PFSK-1 (cell line): ENCODE measurements at regions not wholly inside any gene's neighbourhood (a gene's known extent, or its start where the extent isn't known, plus 50 kb on each side); places are given as distances from the start of the nearest gene placed in this dataset.

Experiments
- FOXP2 ChIP-seq: optimal IDR thresholded peaks from 2 replicates; pipeline ENCODE3; 2011; ENCODE audit warnings: borderline replicate concordance, control low read depth, inconsistent platforms; ENCODE audit not compliant: insufficient read depth; ENCODE audit errors: extremely low read length, extremely low read depth
- POLR2AphosphoS5 ChIP-seq: IDR thresholded peaks from 2 replicates; pipeline ENCODE4 v1.6.1; 2012; ENCODE audit warnings: low read depth, mild to moderate bottlenecking, control low read depth, low read length, moderate library complexity
- REST ChIP-seq, 2 experiments: IDR thresholded peaks; 2 replicates each; pipeline versions ENCODE4 v1.6.1 to v1.8.0; 2011 to 2012; ENCODE audit warnings: low read depth in 2 of 2, low read length in 2 of 2, control low read depth in 1 of 2, inconsistent platforms in 1 of 2, mild to moderate bottlenecking in 1 of 2, moderate library complexity in 1 of 2; ENCODE audit not compliant: insufficient read depth in 1 of 2
- SIN3A ChIP-seq: IDR thresholded peaks from 2 replicates; pipeline ENCODE4 v1.6.1; 2012; ENCODE audit warnings: mild to moderate bottlenecking, low read length, moderate library complexity, borderline replicate concordance; ENCODE audit not compliant: insufficient read depth
- TAF1 ChIP-seq: IDR thresholded peaks from 2 replicates; pipeline ENCODE4 v1.6.1; 2012; ENCODE audit warnings: low read length, control low read depth, borderline replicate concordance; ENCODE audit not compliant: insufficient read depth

DNA sequence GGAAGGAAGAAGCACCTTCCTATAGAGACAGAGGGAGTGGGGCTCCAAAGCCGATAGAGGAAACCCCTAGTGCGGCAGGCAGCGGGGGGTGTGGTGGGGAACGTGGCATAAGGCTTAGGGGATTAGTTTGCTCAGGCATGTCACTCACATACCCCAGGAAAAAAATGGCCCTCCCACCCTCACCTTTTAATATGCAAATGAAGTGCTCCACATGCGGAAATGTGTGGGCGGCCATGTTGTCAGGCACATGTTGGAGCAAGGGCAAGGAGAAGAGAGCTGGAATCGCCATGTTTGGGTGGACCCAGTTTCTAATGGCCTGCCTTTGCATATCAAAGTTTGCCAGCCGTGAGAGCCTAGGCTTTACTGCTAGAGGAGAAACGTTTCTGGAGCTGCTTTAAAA, 758.8 kb downstream of the NR2F1-AS1 start:
- TF ChIP-seq REST (IDR thresholded peaks at IDR 0.05; ENCODE audit: insufficient read depth in 1 of 2, low read depth in 2 of 2, low read length in 2 of 2) (no peak), TAF1 (no peak)

GRCh38 chr5:92809855-92810465, 771.1 kb downstream of the NR2F1-AS1 start:
- no peak for TF ChIP-seq FOXP2
- TF ChIP-seq SIN3A, result no peak
- TF ChIP-seq POLR2AphosphoS5, result no peak
- no peak for TF ChIP-seq TAF1
- TF ChIP-seq REST (IDR thresholded peaks at IDR 0.05; ENCODE audit: insufficient read depth in 1 of 2, low read depth in 2 of 2, low read length in 2 of 2), result no peak

GRCh38 chr5:92808474-92808873, 772.5 kb downstream of the NR2F1-AS1 start:
- TF ChIP-seq POLR2AphosphoS5 (no peak), FOXP2 (no peak), SIN3A (no peak), TAF1 (no peak), REST (IDR thresholded peaks at IDR 0.05; ENCODE audit: insufficient read depth in 1 of 2, low read depth in 2 of 2, low read length in 2 of 2) (no peak)

DNA sequence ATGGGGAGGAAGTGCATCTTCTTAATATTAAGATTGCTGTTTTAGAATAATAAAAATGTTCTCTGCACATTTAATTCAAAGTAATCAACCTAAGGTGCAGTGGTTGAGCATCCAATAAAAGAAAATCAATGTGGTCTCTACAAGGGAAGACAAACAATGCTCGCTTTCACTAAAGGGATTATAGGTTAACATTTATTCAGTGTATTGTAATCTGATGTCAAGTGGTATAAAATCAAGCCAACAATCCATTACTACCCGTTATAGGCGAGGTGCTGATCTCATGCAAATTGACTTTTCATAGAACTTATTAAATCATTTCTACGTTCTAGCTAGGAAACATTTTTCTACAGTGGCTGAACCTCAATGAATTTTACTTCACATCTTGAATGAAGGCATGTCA, 773.9 kb downstream of the NR2F1-AS1 start:
- TF ChIP-seq SIN3A, result no peak

DNA sequence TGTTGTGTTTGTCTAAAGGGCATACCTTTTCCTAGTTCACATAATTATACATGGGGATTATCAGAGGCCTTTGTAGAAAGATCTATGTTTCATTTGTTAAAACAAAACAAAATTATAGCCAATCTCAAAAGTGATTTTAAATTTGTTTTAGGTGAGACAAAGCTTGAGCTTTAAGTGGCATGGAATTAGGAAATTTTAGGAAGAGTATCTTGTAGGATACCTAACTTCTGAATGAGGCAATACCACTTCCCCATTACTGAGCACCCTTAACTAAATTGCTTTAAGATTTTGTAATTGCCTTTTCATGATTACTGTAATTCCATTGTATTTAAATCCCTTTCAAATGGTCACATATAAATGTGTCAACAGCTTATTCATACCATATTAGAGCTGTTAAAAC, 775.6 kb downstream of the NR2F1-AS1 start:
- TF ChIP-seq FOXP2, result no peak
- no peak for TF ChIP-seq REST (IDR thresholded peaks at IDR 0.05; ENCODE audit: insufficient read depth in 1 of 2, low read depth in 2 of 2, low read length in 2 of 2)
- no peak for TF ChIP-seq POLR2AphosphoS5
- no peak for TF ChIP-seq TAF1
- TF ChIP-seq SIN3A, result no peak
